Smooth muscle cell (in vitro differentiated cells): ENCODE measurements at regions not wholly inside any gene's neighbourhood (a gene's known extent, or its start where the extent isn't known, plus 50 kb on each side); places are given as distances from the start of the nearest gene placed in this dataset.

Experiments
- DNase-seq: peaks from one replicate; lab custom pipeline; 2025; ENCODE audit not compliant: unreplicated experiment; lab: John Stamatoyannopoulos, UW
- H2AFZ ChIP-seq: fragments of 200-600 bp; sonication (generic); 2 replicates; pipeline ENCODE4 v1.6.0; 2016; ENCODE audit warnings: antibody characterized with exemption, low read depth, mild to moderate bottlenecking
- H3F3A ChIP-seq: fragments of 200-600 bp; sonication (generic); 2 replicates; pipeline ENCODE4 v1.6.0; 2017; ENCODE audit warnings: antibody characterized with exemption, low read depth
- H3K27ac ChIP-seq: fragments of 200-600 bp; sonication (generic); 2 replicates; pipeline ENCODE4 v1.5.1; 2016; ENCODE audit warnings: low read depth, mild to moderate bottlenecking
- H3K27me3 ChIP-seq: fragments of 200-600 bp; sonication (generic); 2 replicates; pipeline ENCODE4 v1.6.1; 2016; ENCODE audit warnings: low read depth, mild to moderate bottlenecking
- H3K36me3 ChIP-seq: fragments of 200-600 bp; sonication (generic); 2 replicates; pipeline ENCODE4 v1.5.1; 2016; ENCODE audit warnings: low read depth
- H3K4me1 ChIP-seq: fragments of 200-600 bp; sonication (generic); 2 replicates; pipeline ENCODE4 v1.5.1; 2016; ENCODE audit warnings: low read depth
- H3K4me2 ChIP-seq: fragments of 200-600 bp; sonication (generic); 2 replicates; pipeline ENCODE4 v1.6.0; 2016; ENCODE audit warnings: mild to moderate bottlenecking
- H3K4me3 ChIP-seq: fragments of 200-600 bp; sonication (generic); 2 replicates; pipeline ENCODE4 v1.5.1; 2016; ENCODE audit warnings: mild to moderate bottlenecking
- H3K79me2 ChIP-seq: fragments of 200-600 bp; sonication (generic); 2 replicates; pipeline ENCODE4 v1.6.0; 2016; ENCODE audit warnings: low read depth, mild to moderate bottlenecking
- H3K9ac ChIP-seq: fragments of 200-600 bp; sonication (generic); 2 replicates; pipeline ENCODE4 v1.6.0; 2016; ENCODE audit warnings: low read depth
- H3K9me3 ChIP-seq: fragments of 200-600 bp; sonication (generic); replicated peaks from 2 replicates; pipeline ENCODE4 v1.5.1; 2016; ENCODE audit warnings: low read depth
- H4K20me1 ChIP-seq: fragments of 200-600 bp; sonication (generic); 2 replicates; pipeline ENCODE4 v1.6.0; 2016; ENCODE audit warnings: low read depth
- WGBS: methylation state at CpG from one replicate; pipeline ENCODE4 v1.1.7; 2016; ENCODE audit warnings: low lambda C conversion rate; 5-methylcytosine and 5-hydroxymethylcytosine counted together
- TF ChIP-seq, protein P1 (sequence below): fragments of 200-600 bp; sonication (generic); IDR thresholded peaks from 2 replicates; pipeline ENCODE4 v1.5.1; 2017; ENCODE audit warnings: borderline replicate concordance, mild to moderate bottlenecking, antibody characterized with exemption; ENCODE audit not compliant: insufficient read depth, poor library complexity, severe bottlenecking

DNA sequence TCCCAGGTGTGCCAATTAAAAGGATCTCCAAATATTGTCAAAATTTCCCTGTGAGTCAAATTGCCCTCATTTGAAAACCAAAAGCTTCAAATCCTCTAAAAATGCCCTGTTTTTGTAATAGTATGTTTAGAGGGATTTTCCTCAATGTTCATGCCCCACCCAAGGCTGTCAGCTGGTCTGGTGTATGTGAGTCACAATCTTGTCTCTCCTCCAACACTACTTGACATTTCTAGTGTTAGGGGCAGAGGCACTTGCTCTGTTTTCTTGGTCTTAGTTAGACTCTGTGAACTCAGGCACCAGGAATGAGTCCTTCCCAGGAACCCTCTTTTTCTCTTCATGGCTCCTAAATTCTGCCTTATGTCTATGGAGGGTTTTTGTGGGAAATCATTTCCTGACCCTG lies 634.8 kb downstream of the KCNJ2 start:
- Histone ChIP-seq H3K9ac (no peak overlapping the region), H3K79me2 (no peaks in the 10 kb centered on the region), H3K27me3 (no peaks in the 10 kb centered on the region), H3K27ac (no peak overlapping the region), H4K20me1 (no peaks in the 10 kb centered on the region), H3K4me2 (no peak overlapping the region), H3K9me3 (peaks cover 3% of the 10 kb centered on the region), H3F3A (no peaks in the 10 kb centered on the region), H3K4me3 (no peak overlapping the region), H3K4me1 (no peaks in the 10 kb centered on the region), H3K36me3 (no peaks in the 10 kb centered on the region), H2AFZ (no peak overlapping the region)
- TF ChIP-seq, protein P1, sequence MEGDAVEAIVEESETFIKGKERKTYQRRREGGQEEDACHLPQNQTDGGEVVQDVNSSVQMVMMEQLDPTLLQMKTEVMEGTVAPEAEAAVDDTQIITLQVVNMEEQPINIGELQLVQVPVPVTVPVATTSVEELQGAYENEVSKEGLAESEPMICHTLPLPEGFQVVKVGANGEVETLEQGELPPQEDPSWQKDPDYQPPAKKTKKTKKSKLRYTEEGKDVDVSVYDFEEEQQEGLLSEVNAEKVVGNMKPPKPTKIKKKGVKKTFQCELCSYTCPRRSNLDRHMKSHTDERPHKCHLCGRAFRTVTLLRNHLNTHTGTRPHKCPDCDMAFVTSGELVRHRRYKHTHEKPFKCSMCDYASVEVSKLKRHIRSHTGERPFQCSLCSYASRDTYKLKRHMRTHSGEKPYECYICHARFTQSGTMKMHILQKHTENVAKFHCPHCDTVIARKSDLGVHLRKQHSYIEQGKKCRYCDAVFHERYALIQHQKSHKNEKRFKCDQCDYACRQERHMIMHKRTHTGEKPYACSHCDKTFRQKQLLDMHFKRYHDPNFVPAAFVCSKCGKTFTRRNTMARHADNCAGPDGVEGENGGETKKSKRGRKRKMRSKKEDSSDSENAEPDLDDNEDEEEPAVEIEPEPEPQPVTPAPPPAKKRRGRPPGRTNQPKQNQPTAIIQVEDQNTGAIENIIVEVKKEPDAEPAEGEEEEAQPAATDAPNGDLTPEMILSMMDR = no peak
- DNase-seq = no peak

DNA sequence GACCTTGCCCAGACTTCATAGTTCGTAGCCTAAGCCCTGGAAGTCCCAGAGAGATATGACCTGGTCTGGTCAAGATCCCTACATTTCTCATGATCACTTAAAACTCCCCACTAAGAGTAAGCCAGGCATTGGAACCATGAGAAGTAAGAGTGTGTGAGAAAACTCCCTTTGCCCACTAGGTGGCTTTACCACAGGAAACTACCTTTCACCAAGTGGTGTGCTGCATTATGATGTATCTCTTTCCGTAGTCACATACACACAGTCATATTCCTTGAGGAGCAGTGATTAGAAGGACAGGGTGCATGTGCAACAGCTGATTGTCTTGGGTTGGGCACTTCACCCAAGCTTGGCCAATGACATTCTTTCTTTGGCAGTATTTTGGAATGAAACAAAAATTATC lies 639.3 kb downstream of the KCNJ2 start:
- H3K27ac ChIP-seq = no peak overlapping the region
- no peaks in the 10 kb centered on the region for H3K36me3 ChIP-seq
- TF ChIP-seq, protein P1 = no peak
- 96% methylated on average over 2 of the region's 2 CpGs for WGBS
- no peaks in the 10 kb centered on the region for H3F3A ChIP-seq
- no peaks in the 10 kb centered on the region for H3K27me3 ChIP-seq
- H3K9me3 ChIP-seq = no peaks in the 10 kb centered on the region
- no peaks in the 10 kb centered on the region for H3K4me1 ChIP-seq
- H3K4me3 ChIP-seq = no peak overlapping the region
- no peak overlapping the region for H2AFZ ChIP-seq
- no peak for DNase-seq
- H4K20me1 ChIP-seq = no peaks in the 10 kb centered on the region
- H3K4me2 ChIP-seq = no peak overlapping the region
- H3K9ac ChIP-seq = no peak overlapping the region
- H3K79me2 ChIP-seq = no peaks in the 10 kb centered on the region

DNA sequence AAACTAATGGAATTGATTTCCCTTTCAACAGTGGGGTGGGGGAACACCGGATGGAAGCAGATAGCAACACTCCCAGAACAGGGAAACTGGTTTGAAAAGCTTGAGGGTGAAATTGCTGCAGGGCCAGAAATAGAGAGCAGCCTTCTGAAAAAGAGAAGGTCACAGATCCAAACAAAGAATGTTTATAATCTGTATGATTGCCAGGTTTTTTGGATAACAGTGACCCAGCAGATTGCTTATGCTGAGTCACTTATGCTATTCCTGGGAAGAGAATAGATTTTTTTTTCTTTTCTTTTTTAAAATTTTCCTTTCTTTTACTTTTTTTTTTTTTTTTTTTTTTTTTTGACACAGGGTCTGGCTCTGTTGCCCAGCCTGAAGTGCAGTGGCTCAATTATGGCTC lies 641.3 kb downstream of the KCNJ2 start:
- Histone ChIP-seq H3K4me3 (no peak overlapping the region), H4K20me1 (no peaks in the 10 kb centered on the region), H3K4me2 (no peak overlapping the region), H3K79me2 (no peaks in the 10 kb centered on the region), H3K9ac (no peak overlapping the region), H3K36me3 (no peaks in the 10 kb centered on the region), H3F3A (no peaks in the 10 kb centered on the region), H3K9me3 (no peaks in the 10 kb centered on the region), H3K27ac (no peak overlapping the region), H3K4me1 (no peaks in the 10 kb centered on the region), H2AFZ (no peak overlapping the region), H3K27me3 (no peaks in the 10 kb centered on the region)
- WGBS = 68% methylated on average over 1 of the region's 1 CpG
- TF ChIP-seq, protein P1 = no peak
- no peak for DNase-seq

DNA sequence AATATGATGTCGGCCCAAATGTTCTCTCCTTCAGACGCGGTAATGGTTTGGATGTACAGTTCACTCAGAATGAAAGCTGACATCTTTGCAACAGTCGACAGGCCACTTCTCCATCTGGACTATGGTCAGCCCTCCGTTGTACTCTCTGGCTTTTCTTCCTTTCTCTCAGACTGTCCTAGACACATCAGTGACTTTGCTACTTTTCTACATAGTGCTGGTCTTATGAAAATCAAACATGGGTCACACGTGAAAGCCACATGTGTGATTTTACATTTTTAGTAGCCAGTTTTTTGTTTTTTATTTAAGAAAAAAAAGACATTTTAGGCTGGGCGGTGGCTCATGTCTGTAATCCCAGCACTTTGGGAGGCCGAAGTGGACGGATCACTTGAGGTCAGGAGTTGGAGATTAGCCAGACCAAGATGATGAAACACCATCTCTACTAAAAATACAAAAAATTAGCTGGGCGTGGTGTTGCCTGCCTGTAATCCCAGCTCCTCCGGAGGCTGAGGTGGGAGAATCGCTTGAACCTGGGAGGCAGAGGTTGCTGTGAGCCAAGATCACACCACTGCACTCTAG lies 644.1 kb downstream of the KCNJ2 start:
- 77% methylated on average over 12 of the region's 12 CpGs for WGBS
- Histone ChIP-seq H4K20me1 (no peaks in the 10 kb centered on the region), H3K79me2 (no peaks in the 10 kb centered on the region), H3F3A (no peaks in the 10 kb centered on the region), H3K27me3 (no peaks in the 10 kb centered on the region), H3K9me3 (no peaks in the 10 kb centered on the region), H3K4me1 (no peaks in the 10 kb centered on the region), H2AFZ (peak overlapping the region; percentile 19), H3K9ac (no peak overlapping the region), H3K4me2 (no peak overlapping the region), H3K4me3 (no peak overlapping the region), H3K36me3 (no peaks in the 10 kb centered on the region), H3K27ac (no peak overlapping the region)
- DNase-seq = no peak
- TF ChIP-seq, protein P1 = no peak
